ENCODE measurements at regions not wholly inside any gene's neighbourhood (a gene's known extent, or its start where the extent isn't known, plus 50 kb on each side); places are given as distances from the start of the nearest gene placed in this dataset.

- TF ChIP-seq PBX3 (IDR thresholded peaks at IDR 0.05) (no peak), USF2 (IDR thresholded peaks at IDR 0.05; ENCODE audit: borderline replicate concordance, low read depth, low read length) (no peak), CTCF (IDR thresholded peaks at IDR 0.05) (no peak), RAD21 (IDR thresholded peaks at IDR 0.05; ENCODE audit: low read length) (no peak), POLR2AphosphoS5 (IDR thresholded peaks at IDR 0.05; ENCODE audit: low read depth, low read length) (no peak), MAX (IDR thresholded peaks at IDR 0.05; ENCODE audit: low read depth) (no peak), GABPA (IDR thresholded peaks at IDR 0.05; ENCODE audit: low read depth) (no peak), EP300 (IDR thresholded peaks at IDR 0.05; ENCODE audit: borderline replicate concordance in 1 of 2, low read depth in 1 of 2, low read length in 1 of 2) (no peak), EZH2phosphoT487 (IDR thresholded peaks at IDR 0.05; ENCODE audit: borderline replicate concordance, low read depth) (no peak)
These were observed 169.2 kb upstream of the RPS6KA3 start for GRCh38 chrX:20435913-20436312.
